Left lobe of liver (tissue), 2 donors: ENCODE measurements at regions not wholly inside any gene's neighbourhood (a gene's known extent, or its start where the extent isn't known, plus 50 kb on each side); places are given as distances from the start of the nearest gene placed in this dataset.

Experiments used
- ATAC-seq: fragments of 200-7000 bp; cut with Tn5 transposase; one replicate; pipeline ENCODE4 v1.9.1; 2020; ENCODE audit warnings: mild to moderate bottlenecking, moderate library complexity
- DNase-seq: peaks from one replicate; pipeline ENCODE4 v3.0.0-alpha.2; 2020; ENCODE audit warnings: low spot score
- donor health status: DM: no; HTN: no; CAD: no; lungs with moderate emphysema.
- donor health status: DM: no; HTN: yes; CAD: no.

GRCh38 chrX:10811111-10811510 is 190.7 kb upstream of the MID1 start:
- DNase-seq (no peak), ATAC-seq (no peak)

GRCh38 chrX:10813761-10814160 is 193.4 kb upstream of the MID1 start:
- ATAC-seq, result no peak
- no peak for DNase-seq

GRCh38 chrX:10818651-10819050 is 198.3 kb upstream of the MID1 start:
- ATAC-seq, result no peak
- DNase-seq, result no peak

- no peak for DNase-seq
- ATAC-seq, result no peak
Observed at GRCh38 chrX:10819973-10820372, 199.6 kb upstream of the MID1 start.

- no peak for DNase-seq
- ATAC-seq, result no peak
Observed at GRCh38 chrX:10821293-10821692, 200.9 kb upstream of the MID1 start.

- no peak for ATAC-seq
- no peak for DNase-seq
Observed at GRCh38 chrX:10828036-10828435, 207.7 kb upstream of the MID1 start.

GRCh38 chrX:10828640-10829039 is 208.3 kb upstream of the MID1 start:
- DNase-seq (peak; percentile 48), ATAC-seq (peak; percentile 57)

- DNase-seq, result no peak
- ATAC-seq, result peak; percentile 74
Observed at GRCh38 chrX:10831716-10832502, 211.5 kb upstream of the MID1 start.

GRCh38 chrX:10833299-10834169 is 213.1 kb upstream of the MID1 start:
- no peak for DNase-seq
- peak; percentile 23 for ATAC-seq

- no peak for ATAC-seq
- DNase-seq, result no peak
Observed at GRCh38 chrX:10841579-10841978, 221.2 kb upstream of the MID1 start.

GRCh38 chrX:10842646-10843045 is 222.3 kb upstream of the MID1 start:
- no peak for ATAC-seq

GRCh38 chrX:10847333-10847732 is 226.9 kb upstream of the MID1 start:
- no peak for DNase-seq
- ATAC-seq, result no peak

More at GRCh38 chrX:10842646-10843045, 222.3 kb upstream of the MID1 start:
- no peak for DNase-seq

- no peak for DNase-seq
- no peak for ATAC-seq
Observed at GRCh38 chrX:10851809-10852208, 231.4 kb upstream of the MID1 start.

GRCh38 chrX:10854594-10854993 is 234.2 kb upstream of the MID1 start:
- ATAC-seq (peak; percentile 50), DNase-seq (no peak)

- DNase-seq, result no peak
- ATAC-seq, result no peak
Observed at GRCh38 chrX:10855845-10856244, 235.5 kb upstream of the MID1 start.

- ATAC-seq (no peak), DNase-seq (no peak)
Observed at GRCh38 chrX:10856797-10857196, 236.4 kb upstream of the MID1 start.

GRCh38 chrX:10859353-10859752 is 239.0 kb upstream of the MID1 start:
- ATAC-seq, result no peak

GRCh38 chrX:10875995-10876394 is 235.1 kb upstream of the HCCS start:
- DNase-seq, result no peak

More at GRCh38 chrX:10859353-10859752, 239.0 kb upstream of the MID1 start:
- no peak for DNase-seq

GRCh38 chrX:10882484-10882883 is 228.6 kb upstream of the HCCS start:
- ATAC-seq (no peak), DNase-seq (no peak)

More at GRCh38 chrX:10875995-10876394, 235.1 kb upstream of the HCCS start:
- ATAC-seq, result no peak

GRCh38 chrX:10884246-10884645 is 226.9 kb upstream of the HCCS start:
- ATAC-seq, result no peak

GRCh38 chrX:10892621-10893225 is 218.4 kb upstream of the HCCS start:
- no peak for ATAC-seq

More at GRCh38 chrX:10884246-10884645, 226.9 kb upstream of the HCCS start:
- no peak for DNase-seq

More at GRCh38 chrX:10892621-10893225, 218.4 kb upstream of the HCCS start:
- DNase-seq, result no peak
